IMR-90 (cell line): ENCODE measurements at regions not wholly inside any gene's neighbourhood (a gene's known extent, or its start where the extent isn't known, plus 50 kb on each side); places are given as distances from the start of the nearest gene placed in this dataset.
A peak's percentile ranks its signal among the peaks of the same experiment; 100 is the strongest.

Source experiments
- ATAC-seq: fragments of 200-7000 bp; cut with Tn5 transposase; 2 replicates; pipeline ENCODE4 v1.9.1; 2020; ENCODE audit warnings: low read depth, mild to moderate bottlenecking, moderate library complexity
- BruUV-seq: library from RNA; stranded (reverse); fragments of 400-500 nt; replicated peaks from 2 replicates; lab custom pipeline; 2021; lab: Mats Ljungman, UMichigan
- CTCF ChIA-PET: fragments of 300-600 bp; formaldehyde crosslinking; extraction: SDS; loops from one replicate; lab custom pipeline; 2021; ENCODE audit warnings: antibody characterized with exemption; lab: Yijun Ruan, JAX
- POLR2A ChIA-PET: fragments of 300-600 bp; sonication (Branson Sonifier 250); formaldehyde crosslinking; loops from one replicate; lab custom pipeline; 2022; ENCODE audit warnings: antibody characterized with exemption; ENCODE audit not compliant: unreplicated experiment; lab: Charles Lee
- DNase-seq: peaks from one replicate; pipeline ENCODE4 v3.0.0; 2013
- H2AFZ ChIP-seq: replicated peaks from 2 replicates; pipeline ENCODE3; 2013; ENCODE audit warnings: low read length, mild to moderate bottlenecking; ENCODE audit not compliant: poor library complexity
- H2AK5ac ChIP-seq: 2 replicates; pipeline ENCODE4 v1.6.1; 2013; ENCODE audit warnings: low read depth, low read length, inconsistent platforms
- H2AK9ac ChIP-seq: replicated peaks from 2 replicates; pipeline ENCODE3; 2013; ENCODE audit warnings: mild to moderate bottlenecking, low read depth, low read length, moderate library complexity; ENCODE audit not compliant: poor library complexity
- H2BK120ac ChIP-seq: 2 replicates; pipeline ENCODE4 v1.6.1; 2013; ENCODE audit warnings: low read depth, low read length, inconsistent platforms
- H2BK15ac ChIP-seq: 3 replicates; pipeline ENCODE4 v1.6.1; 2013; ENCODE audit warnings: low read depth, low read length, inconsistent platforms
- H2BK20ac ChIP-seq: 2 replicates; pipeline ENCODE4 v1.6.1; 2013; ENCODE audit warnings: low read depth, mild to moderate bottlenecking, inconsistent platforms, low read length, moderate library complexity
- H2BK5ac ChIP-seq: 2 replicates; pipeline ENCODE4 v1.6.1; 2013; ENCODE audit warnings: mild to moderate bottlenecking, low read depth, low read length, inconsistent platforms; ENCODE audit not compliant: poor library complexity, severe bottlenecking
- H3K14ac ChIP-seq: replicated peaks from 2 replicates; pipeline ENCODE4 v1.6.1; 2013; ENCODE audit warnings: low read depth, low read length, inconsistent platforms
- H3K18ac ChIP-seq: 2 replicates; pipeline ENCODE4 v1.6.1; 2013; ENCODE audit warnings: low read depth, low read length, control low read depth
- H3K23ac ChIP-seq: 2 replicates; pipeline ENCODE4 v1.6.1; 2013; ENCODE audit warnings: low read depth, low read length, inconsistent platforms
- H3K27ac ChIP-seq: 2 replicates; pipeline ENCODE4 v1.5.1; 2013; ENCODE audit warnings: mild to moderate bottlenecking, control low read depth, low read length; ENCODE audit not compliant: insufficient read depth
- H3K27me3 ChIP-seq: 2 replicates; pipeline ENCODE4 v1.6.1; 2013; ENCODE audit warnings: low read length; ENCODE audit not compliant: control insufficient read depth, insufficient read depth
- H3K36me3 ChIP-seq: 2 replicates; pipeline ENCODE4 v1.6.1; 2013; ENCODE audit warnings: low read length, mixed read lengths; ENCODE audit not compliant: control insufficient read depth, insufficient read depth
- H3K4ac ChIP-seq: 2 replicates; pipeline ENCODE4 v1.6.1; 2013; ENCODE audit warnings: low read depth, low read length, inconsistent platforms
- H3K4me1 ChIP-seq: 2 replicates; pipeline ENCODE4 v1.6.1; 2013; ENCODE audit warnings: low read length, mixed read lengths; ENCODE audit not compliant: control insufficient read depth, insufficient read depth
- H3K4me2 ChIP-seq: 2 replicates; pipeline ENCODE4 v1.6.1; 2013; ENCODE audit warnings: low read depth, mild to moderate bottlenecking, control low read depth, low read length, moderate library complexity
- H3K4me3 ChIP-seq: 2 replicates; pipeline ENCODE4 v1.5.1; 2013; ENCODE audit warnings: low read depth, mild to moderate bottlenecking, control low read depth, low read length, moderate library complexity; ENCODE audit not compliant: insufficient read depth
- H3K56ac ChIP-seq: 2 replicates; pipeline ENCODE4 v1.6.1; 2013; ENCODE audit warnings: low read length, inconsistent platforms; ENCODE audit not compliant: insufficient read depth; ENCODE audit errors: extremely low read depth
- H3K79me1 ChIP-seq, 2 experiments: 2 replicates each; pipeline ENCODE4 v1.6.1; 2013; ENCODE audit warnings: low read length in 2 of 2, inconsistent platforms in 1 of 2, low read depth in 1 of 2
- H3K9ac ChIP-seq: 2 replicates; pipeline ENCODE4 v1.6.1; 2013; ENCODE audit warnings: low read depth, low read length, control low read depth
- H3K9me1 ChIP-seq: 2 replicates; pipeline ENCODE4 v1.6.1; 2013; ENCODE audit warnings: low read length, inconsistent platforms; ENCODE audit not compliant: insufficient read depth
- H3K9me3 ChIP-seq: 2 replicates; pipeline ENCODE4 v1.6.1; 2013; ENCODE audit warnings: low read length; ENCODE audit not compliant: control insufficient read depth, insufficient read depth
- H4K20me1 ChIP-seq: 2 replicates; pipeline ENCODE4 v1.6.1; 2013; ENCODE audit warnings: low read length, inconsistent platforms; ENCODE audit not compliant: insufficient read depth
- H4K5ac ChIP-seq: 2 replicates; pipeline ENCODE4 v1.6.1; 2013; ENCODE audit warnings: mild to moderate bottlenecking, low read depth, low read length, control low read depth
- H4K8ac ChIP-seq, 2 experiments: 2 replicates each; pipeline ENCODE4 v1.6.1; 2013; ENCODE audit warnings: low read depth in 2 of 2, low read length in 2 of 2, control low read depth in 1 of 2, inconsistent platforms in 1 of 2
- H4K91ac ChIP-seq: 2 replicates; pipeline ENCODE4 v1.6.1; 2013; ENCODE audit warnings: low read depth, low read length, inconsistent platforms; ENCODE audit not compliant: insufficient read depth
- BHLHE40 ChIP-seq: fragments of 150-350 bp; IDR thresholded peaks from 2 replicates; pipeline ENCODE4 v1.6.1; 2016; ENCODE audit warnings: mild to moderate bottlenecking, low read depth, low read length
- CEBPB ChIP-seq: IDR thresholded peaks from 2 replicates; pipeline ENCODE4 v1.6.1; 2012; ENCODE audit warnings: low read depth, low read length, improper control_type of control experiment
- CHD1 ChIP-seq: IDR thresholded peaks from 2 replicates; pipeline ENCODE4 v1.6.1; 2012; ENCODE audit warnings: low read depth, low read length, improper control_type of control experiment
- CTCF ChIP-seq: conservative IDR thresholded peaks from 2 replicates; pipeline ENCODE4 v1.5.1; 2012; ENCODE audit warnings: mild to moderate bottlenecking, low read depth, low read length, improper control_type of control experiment
- ELK1 ChIP-seq: fragments of 150-350 bp; IDR thresholded peaks from 2 replicates; pipeline ENCODE4 v1.6.1; 2016; ENCODE audit warnings: low read depth, mild to moderate bottlenecking, low read length, moderate library complexity, borderline replicate concordance
- FOS ChIP-seq: fragments of 150-350 bp; IDR thresholded peaks from 2 replicates; pipeline ENCODE4 v1.6.1; 2016; ENCODE audit warnings: low read depth, low read length
- MAFK ChIP-seq: IDR thresholded peaks from 2 replicates; pipeline ENCODE4 v1.6.1; 2012; ENCODE audit warnings: low read depth, low read length, improper control_type of control experiment
- MAZ ChIP-seq: IDR thresholded peaks from 2 replicates; pipeline ENCODE4 v1.6.1; 2012; ENCODE audit warnings: low read depth, mild to moderate bottlenecking, low read length, improper control_type of control experiment, moderate library complexity, borderline replicate concordance
- MXI1 ChIP-seq: IDR thresholded peaks from 2 replicates; pipeline ENCODE4 v1.6.1; 2012; ENCODE audit warnings: low read depth, mild to moderate bottlenecking, low read length, moderate library complexity, borderline replicate concordance
- NFE2L2 ChIP-seq: fragments of 150-350 bp; IDR thresholded peaks from 2 replicates; pipeline ENCODE4 v1.6.1; 2016; ENCODE audit warnings: low read depth, mild to moderate bottlenecking, low read length
- POLR2A ChIP-seq: IDR thresholded peaks from 2 replicates; pipeline ENCODE4 v1.6.1; 2012; ENCODE audit warnings: mild to moderate bottlenecking, low read depth, low read length
- RAD21 ChIP-seq: IDR thresholded peaks from 2 replicates; pipeline ENCODE4 v1.6.1; 2012; ENCODE audit warnings: low read length, improper control_type of control experiment
- RCOR1 ChIP-seq: IDR thresholded peaks from 2 replicates; pipeline ENCODE4 v1.6.1; 2012; ENCODE audit warnings: mild to moderate bottlenecking, low read length, improper control_type of control experiment; ENCODE audit not compliant: insufficient replicate concordance
- RFX5 ChIP-seq: IDR thresholded peaks from 2 replicates; pipeline ENCODE4 v1.8.0; 2012; ENCODE audit warnings: low read depth, mild to moderate bottlenecking, low read length, moderate library complexity
- SMC3 ChIP-seq: fragments of 150-350 bp; IDR thresholded peaks from 2 replicates; pipeline ENCODE4 v1.6.1; 2016; ENCODE audit warnings: low read depth, mild to moderate bottlenecking, antibody characterized with exemption, low read length, moderate library complexity
- USF2 ChIP-seq: fragments of 150-350 bp; IDR thresholded peaks from 2 replicates; pipeline ENCODE4 v1.6.1; 2017; ENCODE audit warnings: mild to moderate bottlenecking, antibody characterized with exemption, low read length, low read depth
- WGBS, 2 experiments: methylation state at CpG; one replicate each; pipeline versions ENCODE4 v1.1.5 to v1.1.7; 2013; ENCODE audit warnings: missing lambda C conversion rate in 2 of 2; ENCODE audit not compliant: insufficient read length in 1 of 2; ENCODE audit errors: extremely low coverage in 2 of 2; 5-methylcytosine and 5-hydroxymethylcytosine counted together
- dilution Hi-C: fragments of 300-500 bp; cut with HindIII; formaldehyde crosslinking; loops from one replicate; pipeline ENCODE4 v1.14.3; 2018; ENCODE audit warnings: low sequenced_read_pairs; ENCODE audit not compliant: unreplicated experiment
- in situ Hi-C: fragments of 300-500 bp; cut with MboI; formaldehyde crosslinking; loops from 3 replicates; pipeline ENCODE4 v1.14.3; 2019; ENCODE audit warnings: low sequenced_read_pairs, inconsistent platforms, mixed read lengths
- intact Hi-C: fragments of 100-400 bp; cut with micrococcal nuclease; formaldehyde crosslinking; loops from 2 replicates; pipeline ENCODE4 v1.10.0; 2022

GRCh38 chr13:95485045-95485517 is 67.4 kb upstream of the CLDN10 start:
- Histone ChIP-seq H2AK9ac (no peak overlapping the region), H3K9me3 (no peaks in the 10 kb centered on the region), H3K14ac (no peak overlapping the region), H3K4me2 (no peak overlapping the region), H3K4me3 (no peak overlapping the region), H3K27ac (no peak overlapping the region), H3K4me1 (no peaks in the 10 kb centered on the region), H2BK120ac (no peak overlapping the region), H3K36me3 (no peaks in the 10 kb centered on the region), H4K91ac (no peak overlapping the region), H3K18ac (no peak overlapping the region), H2BK15ac (no peak overlapping the region), H4K5ac (no peak overlapping the region), H3K4ac (no peak overlapping the region), H3K9me1 (no peaks in the 10 kb centered on the region), H2AK5ac (no peak overlapping the region), H2AFZ (peak overlapping the region; percentile 45), H3K56ac (no peak overlapping the region), H3K9ac (no peak overlapping the region), H3K23ac (no peak overlapping the region), H4K20me1 (no peaks in the 10 kb centered on the region), H3K27me3 (no peaks in the 10 kb centered on the region), H2BK20ac (no peak overlapping the region), H2BK5ac (no peak overlapping the region), H4K8ac (no peak overlapping the region), H3K79me1 (no peaks in the 10 kb centered on the region)
- dilution Hi-C loops = no loop called here
- intact Hi-C loops = no loop called here
- ATAC-seq = peak; percentile 87
- BruUV-seq = no TSS peak
- WGBS, 2 experiments = no CpG with 5 or more reads among the region's 5 CpGs
- ChIA-PET CTCF (no interaction called here), POLR2A (no interaction called here)
- TF ChIP-seq RAD21 (no peak), MAFK (no peak), POLR2A (no peak), CEBPB (no peak), USF2 (no peak), NFE2L2 (no peak), BHLHE40 (no peak), FOS (no peak), RFX5 (no peak), CTCF (no peak), ELK1 (no peak), MXI1 (no peak), MAZ (no peak), RCOR1 (no peak), SMC3 (no peak), CHD1 (no peak)
- in situ Hi-C loops = no loop called here
- peak; percentile 42 for DNase-seq
